HG02884 (cell line): ENCODE measurements at regions not wholly inside any gene's neighbourhood (a gene's known extent, or its start where the extent isn't known, plus 50 kb on each side); places are given as distances from the start of the nearest gene placed in this dataset.

Experiments used
- ATAC-seq: cut with Tn5 transposase; IDR thresholded peaks from one replicate; pipeline ENCODE4 v1.9.1; 2021; ENCODE audit warnings: mild to moderate bottlenecking, moderate library complexity; ENCODE audit not compliant: unreplicated experiment

GRCh38 chr2:117500721-117501120, 313.8 kb upstream of the DDX18 start:
- ATAC-seq, result no peak

GRCh38 chr2:117502121-117502520, 312.4 kb upstream of the DDX18 start:
- no peak for ATAC-seq

GRCh38 chr2:117512307-117512706, 302.2 kb upstream of the DDX18 start:
- no peak for ATAC-seq

- no peak for ATAC-seq
Measured at GRCh38 chr2:117514371-117514770, 300.1 kb upstream of the DDX18 start.

GRCh38 chr2:117519238-117519637, 295.3 kb upstream of the DDX18 start:
- no peak for ATAC-seq

- no peak for ATAC-seq
Measured at GRCh38 chr2:117519721-117520120, 294.8 kb upstream of the DDX18 start.

- no peak for ATAC-seq
Measured at GRCh38 chr2:117523267-117523666, 291.2 kb upstream of the DDX18 start.

GRCh38 chr2:117523711-117524238, 290.7 kb upstream of the DDX18 start:
- ATAC-seq, result no peak

GRCh38 chr2:117536139-117536538, 278.4 kb upstream of the DDX18 start:
- ATAC-seq, result no peak

GRCh38 chr2:117537032-117537431, 277.5 kb upstream of the DDX18 start:
- no peak for ATAC-seq

GRCh38 chr2:117551858-117552257, 262.6 kb upstream of the DDX18 start:
- ATAC-seq, result no peak

- no peak for ATAC-seq
Measured at GRCh38 chr2:117553448-117553847, 261.0 kb upstream of the DDX18 start.

GRCh38 chr2:117555965-117556364, 258.5 kb upstream of the DDX18 start:
- ATAC-seq, result no peak

- ATAC-seq, result no peak
Measured at GRCh38 chr2:117557626-117558025, 256.9 kb upstream of the DDX18 start.

- ATAC-seq, result no peak
Measured at GRCh38 chr2:117562654-117563053, 251.8 kb upstream of the DDX18 start.

GRCh38 chr2:117571590-117572349, 242.7 kb upstream of the DDX18 start:
- ATAC-seq, result no peak

- ATAC-seq, result no peak
Measured at GRCh38 chr2:117587310-117587709, 227.2 kb upstream of the DDX18 start.

GRCh38 chr2:117603060-117603459, 211.4 kb upstream of the DDX18 start:
- ATAC-seq, result no peak

GRCh38 chr2:117603567-117603966, 210.9 kb upstream of the DDX18 start:
- ATAC-seq, result no peak

- ATAC-seq, result no peak
Measured at GRCh38 chr2:117607202-117607601, 207.3 kb upstream of the DDX18 start.

- ATAC-seq, result no peak
Measured at GRCh38 chr2:117613101-117613500, 201.4 kb upstream of the DDX18 start.

GRCh38 chr2:117614296-117614695, 200.2 kb upstream of the DDX18 start:
- no peak for ATAC-seq
